ENCODE measurements at regions not wholly inside any gene's neighbourhood (a gene's known extent, or its start where the extent isn't known, plus 50 kb on each side); places are given as distances from the start of the nearest gene placed in this dataset.

GRCh38 chr20:24254480-24254879 is 214.9 kb upstream of the SYNDIG1 start:
- Mint-ChIP-seq H3K27ac (no peak overlapping the region), H3K4me3 (no peak overlapping the region), H3K27me3 (peaks cover 21% of the 10 kb centered on the region), H3K9me3 (ENCODE audit: low read depth) (no peaks in the 10 kb centered on the region), H3K4me1 (no peaks in the 10 kb centered on the region), H3K36me3 (no peaks in the 10 kb centered on the region)
- DNase-seq (no peak), ATAC-seq (no peak)
- CTCF ChIA-PET: no interaction called here

GRCh38 chr20:24253321-24253720 is 216.1 kb upstream of the SYNDIG1 start:
- ATAC-seq: no peak
- H3K27me3 Mint-ChIP-seq: peaks cover 23% of the 10 kb centered on the region
- no peak for DNase-seq
- CTCF ChIA-PET: no interaction called here
- no peak overlapping the region for H3K27ac Mint-ChIP-seq
- H3K4me3 Mint-ChIP-seq: no peak overlapping the region
- no peaks in the 10 kb centered on the region for H3K36me3 Mint-ChIP-seq
- no peaks in the 10 kb centered on the region for H3K4me1 Mint-ChIP-seq
- H3K9me3 Mint-ChIP-seq (ENCODE audit: low read depth): no peaks in the 10 kb centered on the region

- CTCF ChIA-PET: no interaction called here
- H3K9me3 Mint-ChIP-seq (ENCODE audit: low read depth): no peaks in the 10 kb centered on the region
- ATAC-seq (no peak), DNase-seq (no peak)
- H3K27me3 Mint-ChIP-seq: peaks cover 13% of the 10 kb centered on the region
- H3K4me1 Mint-ChIP-seq: no peaks in the 10 kb centered on the region
- no peak overlapping the region for H3K27ac Mint-ChIP-seq
- no peak overlapping the region for H3K4me3 Mint-ChIP-seq
- no peaks in the 10 kb centered on the region for H3K36me3 Mint-ChIP-seq
These were observed 224.3 kb upstream of the SYNDIG1 start for GRCh38 chr20:24245094-24245493.

- no peak overlapping the region for H3K4me3 Mint-ChIP-seq
- H3K9me3 Mint-ChIP-seq (ENCODE audit: low read depth): no peaks in the 10 kb centered on the region
- CTCF ChIA-PET: no interaction called here
- peaks cover 15% of the 10 kb centered on the region for H3K27me3 Mint-ChIP-seq
- no peaks in the 10 kb centered on the region for H3K4me1 Mint-ChIP-seq
- no peaks in the 10 kb centered on the region for H3K36me3 Mint-ChIP-seq
- DNase-seq (no peak), ATAC-seq (no peak)
- H3K27ac Mint-ChIP-seq: no peak overlapping the region
These were observed 226.7 kb upstream of the SYNDIG1 start for GRCh38 chr20:24242763-24243162.

GRCh38 chr20:24241466-24241865 is 228.0 kb upstream of the SYNDIG1 start:
- Mint-ChIP-seq H3K4me3 (no peak overlapping the region), H3K4me1 (no peaks in the 10 kb centered on the region), H3K27ac (no peak overlapping the region), H3K36me3 (no peaks in the 10 kb centered on the region), H3K27me3 (peaks cover 15% of the 10 kb centered on the region), H3K9me3 (ENCODE audit: low read depth) (no peaks in the 10 kb centered on the region)
- DNase-seq (no peak), ATAC-seq (no peak)
- CTCF ChIA-PET: no interaction called here

- Mint-ChIP-seq H3K4me1 (no peaks in the 10 kb centered on the region), H3K27ac (no peak overlapping the region), H3K36me3 (no peaks in the 10 kb centered on the region), H3K9me3 (ENCODE audit: low read depth) (no peaks in the 10 kb centered on the region), H3K4me3 (no peak overlapping the region), H3K27me3 (peaks cover 12% of the 10 kb centered on the region)
- DNase-seq (no peak), ATAC-seq (no peak)
- CTCF ChIA-PET: no interaction called here
These were observed 232.5 kb upstream of the SYNDIG1 start for GRCh38 chr20:24236963-24237362.

- CTCF ChIA-PET: no interaction called here
- Mint-ChIP-seq H3K36me3 (no peaks in the 10 kb centered on the region), H3K27ac (no peak overlapping the region), H3K9me3 (ENCODE audit: low read depth) (no peaks in the 10 kb centered on the region), H3K4me1 (no peaks in the 10 kb centered on the region), H3K27me3 (peaks cover 12% of the 10 kb centered on the region), H3K4me3 (no peak overlapping the region)
- DNase-seq (no peak), ATAC-seq (no peak)
These were observed 233.2 kb upstream of the SYNDIG1 start for GRCh38 chr20:24236201-24236600.

GRCh38 chr20:24235296-24236175 is 233.9 kb upstream of the SYNDIG1 start:
- Mint-ChIP-seq H3K4me1 (no peaks in the 10 kb centered on the region), H3K36me3 (no peaks in the 10 kb centered on the region), H3K4me3 (no peak overlapping the region), H3K27me3 (peaks cover 12% of the 10 kb centered on the region), H3K9me3 (ENCODE audit: low read depth) (no peaks in the 10 kb centered on the region), H3K27ac (no peak overlapping the region)
- DNase-seq: no peak
- CTCF ChIA-PET: no interaction called here
- ATAC-seq: no peak

- ATAC-seq: no peak
- CTCF ChIA-PET: no interaction called here
- no peak overlapping the region for H3K4me3 Mint-ChIP-seq
These were observed 239.0 kb upstream of the GGTLC1 start for GRCh38 chr20:24227600-24227999.

GRCh38 chr20:24212494-24212893 is 223.9 kb upstream of the GGTLC1 start:
- peaks cover 11% of the 10 kb centered on the region for H3K9me3 Mint-ChIP-seq (ENCODE audit: low read depth)
- CTCF ChIA-PET: no interaction called here
- ATAC-seq: no peak

More at GRCh38 chr20:24227600-24227999, 239.0 kb upstream of the GGTLC1 start:
- DNase-seq: no peak
- H3K9me3 Mint-ChIP-seq (ENCODE audit: low read depth): no peaks in the 10 kb centered on the region
- no peaks in the 10 kb centered on the region for H3K4me1 Mint-ChIP-seq
- no peaks in the 10 kb centered on the region for H3K36me3 Mint-ChIP-seq
- H3K27me3 Mint-ChIP-seq: peaks cover 38% of the 10 kb centered on the region
- no peak overlapping the region for H3K27ac Mint-ChIP-seq

GRCh38 chr20:24211972-24212371 is 223.4 kb upstream of the GGTLC1 start:
- CTCF ChIA-PET: no interaction called here
- DNase-seq: no peak
- no peak overlapping the region for H3K27ac Mint-ChIP-seq
- H3K9me3 Mint-ChIP-seq (ENCODE audit: low read depth): peaks cover 12% of the 10 kb centered on the region
- H3K4me3 Mint-ChIP-seq: no peak overlapping the region
- H3K27me3 Mint-ChIP-seq: peaks cover 31% of the 10 kb centered on the region
- H3K36me3 Mint-ChIP-seq: peaks cover 2% of the 10 kb centered on the region
- H3K4me1 Mint-ChIP-seq: no peaks in the 10 kb centered on the region
- ATAC-seq: no peak

More at GRCh38 chr20:24212494-24212893, 223.9 kb upstream of the GGTLC1 start:
- no peak for DNase-seq
- peaks cover 34% of the 10 kb centered on the region for H3K27me3 Mint-ChIP-seq
- no peak overlapping the region for H3K27ac Mint-ChIP-seq
- H3K4me3 Mint-ChIP-seq: no peak overlapping the region
- H3K36me3 Mint-ChIP-seq: peaks cover 2% of the 10 kb centered on the region
- no peaks in the 10 kb centered on the region for H3K4me1 Mint-ChIP-seq

- Mint-ChIP-seq H3K9me3 (ENCODE audit: low read depth) (peaks cover 12% of the 10 kb centered on the region), H3K4me1 (no peaks in the 10 kb centered on the region), H3K36me3 (no peaks in the 10 kb centered on the region), H3K27me3 (peaks cover 29% of the 10 kb centered on the region), H3K27ac (no peak overlapping the region), H3K4me3 (no peak overlapping the region)
- no peak for ATAC-seq
- no peak for DNase-seq
- CTCF ChIA-PET: no interaction called here
These were observed 221.8 kb upstream of the GGTLC1 start for GRCh38 chr20:24210356-24210755.

- no peak for ATAC-seq
- no peaks in the 10 kb centered on the region for H3K4me1 Mint-ChIP-seq
- H3K9me3 Mint-ChIP-seq (ENCODE audit: low read depth): peaks cover 12% of the 10 kb centered on the region
- DNase-seq: no peak
- H3K27ac Mint-ChIP-seq: no peak overlapping the region
- CTCF ChIA-PET: no interaction called here
- no peaks in the 10 kb centered on the region for H3K36me3 Mint-ChIP-seq
- no peak overlapping the region for H3K4me3 Mint-ChIP-seq
- peaks cover 26% of the 10 kb centered on the region for H3K27me3 Mint-ChIP-seq
These were observed 220.1 kb upstream of the GGTLC1 start for GRCh38 chr20:24208652-24209051.

- peaks cover 12% of the 10 kb centered on the region for H3K9me3 Mint-ChIP-seq (ENCODE audit: low read depth)
- H3K36me3 Mint-ChIP-seq: no peaks in the 10 kb centered on the region
- no peak overlapping the region for H3K4me3 Mint-ChIP-seq
- H3K27me3 Mint-ChIP-seq: peaks cover 20% of the 10 kb centered on the region
- CTCF ChIA-PET: no interaction called here
- H3K4me1 Mint-ChIP-seq: no peaks in the 10 kb centered on the region
- ATAC-seq: no peak
- no peak for DNase-seq
- H3K27ac Mint-ChIP-seq: no peak overlapping the region
These were observed 219.3 kb upstream of the GGTLC1 start for GRCh38 chr20:24207803-24208300.
